PC-3 (cell line): ENCODE measurements at regions not wholly inside any gene's neighbourhood (a gene's known extent, or its start where the extent isn't known, plus 50 kb on each side); places are given as distances from the start of the nearest gene placed in this dataset.

Experiments used
- EZH2 ChIP-seq: fragments of 300-600 bp; sonication (generic); IDR thresholded peaks from one replicate; pipeline ENCODE4 v1.6.1; 2017; ENCODE audit warnings: antibody characterized with exemption, mild to moderate bottlenecking, low read length; ENCODE audit not compliant: unreplicated experiment
- EZH2phosphoT487 ChIP-seq: fragments of 300-600 bp; sonication (generic); IDR thresholded peaks from 2 replicates; pipeline ENCODE4 v1.6.1; 2018; ENCODE audit warnings: mild to moderate bottlenecking, antibody characterized with exemption, low read length, borderline replicate concordance
- TF ChIP-seq, protein P1 (sequence below): fragments of 300-600 bp; sonication (generic); conservative IDR thresholded peaks from 2 replicates; pipeline ENCODE4 v1.5.1; 2017; ENCODE audit warnings: antibody characterized with exemption, low read depth, mild to moderate bottlenecking, low read length

GRCh38 chr5:163105456-163105855 is 331.9 kb upstream of the CCNG1 start:
- TF ChIP-seq EZH2phosphoT487 = no peak
- TF ChIP-seq, protein P1, sequence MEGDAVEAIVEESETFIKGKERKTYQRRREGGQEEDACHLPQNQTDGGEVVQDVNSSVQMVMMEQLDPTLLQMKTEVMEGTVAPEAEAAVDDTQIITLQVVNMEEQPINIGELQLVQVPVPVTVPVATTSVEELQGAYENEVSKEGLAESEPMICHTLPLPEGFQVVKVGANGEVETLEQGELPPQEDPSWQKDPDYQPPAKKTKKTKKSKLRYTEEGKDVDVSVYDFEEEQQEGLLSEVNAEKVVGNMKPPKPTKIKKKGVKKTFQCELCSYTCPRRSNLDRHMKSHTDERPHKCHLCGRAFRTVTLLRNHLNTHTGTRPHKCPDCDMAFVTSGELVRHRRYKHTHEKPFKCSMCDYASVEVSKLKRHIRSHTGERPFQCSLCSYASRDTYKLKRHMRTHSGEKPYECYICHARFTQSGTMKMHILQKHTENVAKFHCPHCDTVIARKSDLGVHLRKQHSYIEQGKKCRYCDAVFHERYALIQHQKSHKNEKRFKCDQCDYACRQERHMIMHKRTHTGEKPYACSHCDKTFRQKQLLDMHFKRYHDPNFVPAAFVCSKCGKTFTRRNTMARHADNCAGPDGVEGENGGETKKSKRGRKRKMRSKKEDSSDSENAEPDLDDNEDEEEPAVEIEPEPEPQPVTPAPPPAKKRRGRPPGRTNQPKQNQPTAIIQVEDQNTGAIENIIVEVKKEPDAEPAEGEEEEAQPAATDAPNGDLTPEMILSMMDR = no peak
- TF ChIP-seq EZH2 = no peak
